GM18870 (cell line): ENCODE measurements at regions not wholly inside any gene's neighbourhood (a gene's known extent, or its start where the extent isn't known, plus 50 kb on each side); places are given as distances from the start of the nearest gene placed in this dataset.

Experiments
- ATAC-seq: cut with Tn5 transposase; IDR thresholded peaks from one replicate; pipeline ENCODE4 v1.9.1; 2021; ENCODE audit warnings: moderate library complexity; ENCODE audit not compliant: unreplicated experiment

DNA sequence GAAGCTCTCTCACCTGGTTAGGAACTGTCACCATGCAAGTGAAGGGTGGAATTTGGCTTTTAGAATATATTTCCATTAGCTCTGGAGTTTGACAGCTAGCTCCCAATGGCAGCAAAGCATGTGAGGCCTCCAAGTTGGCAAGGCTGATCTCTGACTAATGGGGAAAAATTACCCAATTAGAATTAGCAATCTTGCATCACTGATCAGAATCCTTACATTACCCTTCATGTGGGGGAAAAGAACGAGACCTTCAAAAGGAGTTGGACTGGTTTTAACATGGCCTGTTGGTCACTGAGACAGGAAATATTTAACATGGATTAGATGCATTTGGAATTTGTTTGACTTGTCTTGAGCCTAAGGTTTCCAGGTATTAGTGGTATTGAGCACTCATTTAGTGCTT, 192.3 kb upstream of the GDNF start:
- ATAC-seq = no peak

DNA sequence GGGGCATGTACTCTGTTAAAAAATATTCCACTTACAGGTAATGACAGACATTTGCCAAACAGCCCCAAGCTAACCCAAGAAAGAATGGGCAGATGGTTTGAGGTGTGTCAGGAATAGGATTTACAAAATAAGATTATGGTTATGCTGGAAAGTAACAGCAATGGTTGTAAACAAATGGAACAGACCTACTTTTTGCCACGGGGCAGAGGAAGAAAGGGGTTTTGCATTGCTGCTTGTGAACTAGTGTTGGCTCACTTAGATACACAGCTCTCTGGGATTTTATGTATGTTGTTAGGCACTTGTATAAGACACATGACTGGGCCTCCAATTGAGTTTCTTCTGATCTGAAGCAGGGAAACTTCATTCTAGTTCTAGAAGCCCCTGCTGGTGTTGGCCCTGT, 191.5 kb upstream of the GDNF start:
- ATAC-seq = no peak

- no peak for ATAC-seq
Observed at GRCh38 chr5:38029397-38030065, 189.7 kb upstream of the GDNF start.

GRCh38 chr5:38023799-38024198, 184.0 kb upstream of the GDNF start:
- no peak for ATAC-seq

GRCh38 chr5:38023371-38023770, 183.5 kb upstream of the GDNF start:
- no peak for ATAC-seq

DNA sequence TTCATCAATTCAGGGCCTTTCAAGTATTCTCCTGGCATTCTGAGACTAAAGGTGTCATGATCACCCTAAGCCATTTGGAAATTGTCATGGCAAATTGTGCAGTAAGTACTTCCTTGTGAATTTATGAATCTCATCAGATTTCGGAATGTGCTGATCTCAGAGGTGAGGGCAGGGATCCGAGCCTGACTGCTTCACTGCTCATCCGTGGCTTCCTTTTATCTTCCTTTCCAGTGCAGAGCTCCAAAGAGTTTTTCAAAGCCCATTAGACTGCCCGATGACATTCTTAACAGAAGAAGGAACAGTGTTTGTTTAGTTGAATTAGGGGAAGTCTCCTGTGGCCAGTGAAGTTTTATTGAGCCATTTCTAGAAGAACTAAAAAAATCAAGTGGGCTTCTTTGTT, 182.8 kb upstream of the GDNF start:
- ATAC-seq = no peak

DNA sequence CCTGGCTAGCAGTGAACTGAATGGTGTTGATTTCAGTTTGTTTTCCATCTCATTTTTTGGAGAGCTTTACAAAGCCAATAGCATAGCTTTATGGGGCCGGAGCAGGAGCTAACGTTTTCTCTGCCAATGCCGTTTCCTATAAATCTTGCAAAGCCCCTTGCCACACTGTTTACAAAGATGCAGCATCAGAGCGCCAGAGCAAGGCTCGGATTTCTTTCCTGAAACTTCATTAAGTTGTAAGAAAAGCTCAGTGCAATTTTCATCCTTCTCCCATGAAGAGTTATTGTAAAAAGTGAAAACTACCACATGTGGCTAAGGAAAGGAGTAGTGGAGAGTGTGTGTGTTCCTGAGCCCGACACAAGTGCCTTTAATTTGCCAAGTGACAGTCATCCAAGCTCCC, 178.2 kb upstream of the GDNF start:
- ATAC-seq = no peak

DNA sequence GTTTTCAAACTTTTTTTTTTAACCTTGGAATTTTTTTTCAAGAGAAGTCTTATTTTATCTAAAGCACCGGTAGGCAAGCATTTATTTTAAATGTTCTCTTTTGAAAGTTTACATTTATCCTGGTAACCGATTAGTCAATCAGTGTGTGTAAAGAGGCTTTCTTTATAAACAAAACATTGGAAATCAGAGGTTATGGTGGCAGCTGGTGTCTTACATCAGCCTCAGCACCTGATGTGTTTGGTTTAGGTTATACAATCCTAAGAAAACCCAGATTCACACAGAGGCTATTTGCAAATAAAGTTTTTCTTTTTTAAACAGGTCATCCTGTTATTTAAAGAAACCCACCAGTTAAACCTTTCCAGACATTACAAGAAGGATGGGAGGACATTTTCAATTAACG, 173.3 kb upstream of the GDNF start:
- no peak for ATAC-seq

GRCh38 chr5:38011668-38012188, 171.9 kb upstream of the GDNF start:
- no peak for ATAC-seq

- no peak for ATAC-seq
Observed at GRCh38 chr5:38009749-38010358, 170.0 kb upstream of the GDNF start.

GRCh38 chr5:38008198-38008597, 168.4 kb upstream of the GDNF start:
- no peak for ATAC-seq

DNA sequence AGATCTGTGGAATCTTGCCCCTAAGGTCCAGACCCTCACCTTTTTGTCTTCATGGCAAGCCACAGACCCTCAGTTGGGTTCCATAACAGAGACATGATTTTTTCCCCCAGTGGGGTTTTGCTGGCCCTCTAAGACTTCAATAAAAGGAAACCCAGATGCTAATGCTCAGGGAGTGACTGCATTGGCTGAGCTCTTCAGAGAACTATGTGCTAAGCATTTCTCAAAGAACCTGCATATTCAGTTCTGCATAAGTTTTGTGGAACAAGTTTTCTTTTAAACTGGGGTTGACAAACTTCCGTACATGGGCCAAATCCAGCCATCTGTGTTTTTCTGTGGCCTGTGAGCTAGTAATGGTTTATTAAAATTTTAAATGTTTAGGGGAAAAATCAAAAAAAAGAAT, 159.8 kb upstream of the GDNF start:
- no peak for ATAC-seq

- ATAC-seq = no peak
Observed at GRCh38 chr5:37996918-37997317, 157.1 kb upstream of the GDNF start.

GRCh38 chr5:37994729-37995128, 154.9 kb upstream of the GDNF start:
- no peak for ATAC-seq

DNA sequence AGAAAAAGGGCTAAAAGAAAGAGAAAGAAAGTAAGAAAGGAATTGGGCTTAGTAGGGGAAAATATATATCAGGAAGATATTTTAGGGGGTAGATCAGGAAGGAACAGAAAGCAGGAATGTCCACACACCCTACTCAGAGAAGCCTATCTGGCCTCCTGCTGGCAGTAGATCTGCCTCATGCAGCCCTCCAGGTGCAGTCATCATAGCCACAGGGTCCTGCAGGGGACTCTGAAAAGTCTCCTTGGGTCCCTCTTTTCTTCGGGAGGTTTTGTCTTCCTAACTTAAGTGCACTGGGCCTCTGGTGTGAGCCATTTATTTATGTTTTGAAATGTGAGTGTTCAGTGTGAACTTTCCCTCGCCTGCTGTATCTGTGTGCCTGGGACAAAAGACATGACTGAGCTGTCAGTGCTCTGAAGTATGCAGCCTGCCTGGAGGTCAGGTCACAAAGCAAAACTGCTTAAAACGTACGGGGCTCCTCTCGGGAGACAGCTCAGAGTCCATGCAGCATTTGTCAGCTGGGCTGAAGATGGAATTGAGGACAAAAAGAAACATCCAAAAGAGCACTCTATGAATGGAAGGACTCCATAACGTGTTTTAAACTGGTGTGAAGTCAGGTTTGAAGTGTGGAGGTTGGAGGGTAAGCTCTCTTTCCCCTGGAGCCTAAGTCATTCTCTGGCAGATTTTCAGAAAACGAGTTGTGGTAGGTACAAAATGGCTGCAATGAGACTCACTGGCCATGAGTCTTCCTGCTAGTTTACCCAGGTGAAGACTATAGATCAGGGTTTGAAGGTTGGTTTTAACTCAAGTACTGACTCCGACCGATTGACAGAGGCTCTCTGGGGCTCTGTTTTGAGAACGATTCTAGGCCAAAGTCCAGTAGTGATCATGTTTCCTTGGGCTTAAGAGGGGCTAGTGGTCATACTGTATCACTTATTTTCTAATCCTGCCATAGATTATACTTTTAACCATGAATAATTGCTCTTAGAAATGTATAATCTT, 151.8 kb upstream of the GDNF start:
- ATAC-seq = no peak

GRCh38 chr5:37989884-37990283, 150.0 kb upstream of the GDNF start:
- ATAC-seq = no peak

- ATAC-seq = no peak
Observed at GRCh38 chr5:37988454-37989046, 148.7 kb upstream of the GDNF start.

DNA sequence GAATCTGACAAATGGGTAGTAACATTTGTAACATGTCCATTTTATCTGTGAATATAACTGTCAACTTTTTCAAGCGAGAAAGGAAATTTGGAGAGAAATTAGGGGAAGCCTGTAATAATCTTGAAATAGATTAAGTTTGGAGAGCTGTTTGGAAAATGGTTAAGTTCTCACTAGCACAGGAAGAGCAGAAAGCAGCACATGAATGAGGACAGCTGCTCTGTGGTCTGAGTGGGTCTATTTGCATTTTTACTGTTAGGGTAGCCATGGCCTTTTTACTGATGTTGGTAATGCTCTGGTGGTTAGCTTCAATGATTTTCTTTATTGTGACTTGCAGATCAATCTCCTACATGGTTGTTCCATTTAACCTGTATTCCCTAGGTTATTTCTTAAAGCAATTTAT, 144.5 kb upstream of the GDNF start:
- no peak for ATAC-seq

- no peak for ATAC-seq
Observed at GRCh38 chr5:37983463-37983862, 143.6 kb upstream of the GDNF start.

DNA sequence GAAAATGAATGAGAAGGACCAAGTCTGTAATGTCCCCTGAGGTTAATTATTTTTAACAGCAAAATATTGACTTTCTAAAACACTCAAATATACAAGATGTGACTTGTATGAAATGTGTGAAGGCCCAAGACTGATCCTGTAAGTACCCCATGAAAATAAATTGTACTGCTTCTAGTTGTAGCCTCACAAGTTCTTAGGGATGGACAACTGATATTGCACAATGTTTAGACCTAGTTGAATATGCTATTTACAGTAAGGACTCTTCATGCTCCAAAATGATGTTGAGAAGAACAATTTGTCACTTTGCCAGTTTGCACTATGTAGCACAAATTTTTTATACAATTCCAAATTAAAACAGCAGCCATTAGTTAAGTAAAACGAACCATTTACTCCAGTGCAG, 139.7 kb upstream of the GDNF start:
- ATAC-seq = no peak

DNA sequence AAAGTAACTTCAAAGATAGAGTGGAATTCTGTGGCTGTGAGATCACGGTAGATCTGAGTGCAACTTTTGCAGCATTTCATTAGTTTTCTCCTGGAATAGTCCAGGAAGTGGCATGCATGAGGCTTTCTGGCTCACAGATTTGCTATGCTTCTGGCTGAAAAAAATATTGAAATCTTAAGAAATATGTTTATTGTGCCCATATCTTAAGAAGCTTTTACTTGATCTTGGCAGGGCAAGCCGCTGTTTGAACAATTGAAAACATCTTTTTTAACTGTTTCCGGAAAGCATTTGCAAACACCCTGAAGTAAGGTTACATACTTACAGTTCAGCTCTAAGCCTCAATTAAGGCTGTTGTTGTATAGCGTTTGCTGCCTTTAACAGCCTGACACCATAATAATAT, 135.7 kb upstream of the GDNF start:
- no peak for ATAC-seq
